Endometrial microvascular endothelial cells (primary cell): ENCODE measurements at regions not wholly inside any gene's neighbourhood (a gene's known extent, or its start where the extent isn't known, plus 50 kb on each side); places are given as distances from the start of the nearest gene placed in this dataset.

Experiments
- in situ Hi-C: cut with HindIII; loops from 2 replicates; pipeline ENCODE4 v1.10.0; 2017; ENCODE audit warnings: low sequenced_read_pairs, low pct_unique_long_range_greater_than_20kb; ENCODE audit errors: inconsistent ontology term

GRCh38 chr6:170166511-170167122 lies 124.3 kb downstream of the DLL1 start:
- in situ Hi-C loops: no loop called here

- in situ Hi-C loops: no loop called here
Measured at GRCh38 chr6:170165471-170166117, 125.3 kb downstream of the DLL1 start.

- in situ Hi-C loops: no loop called here
Measured at GRCh38 chr6:170165085-170165470, 125.8 kb downstream of the DLL1 start.

GRCh38 chr6:170164271-170164900 lies 126.5 kb downstream of the DLL1 start:
- in situ Hi-C loops: no loop called here

- in situ Hi-C loops: no loop called here
Measured at GRCh38 chr6:170163405-170164170, 127.3 kb downstream of the DLL1 start.

GRCh38 chr6:170162775-170163404 lies 128.0 kb downstream of the DLL1 start:
- in situ Hi-C loops: no loop called here

- in situ Hi-C loops: no loop called here
Measured at GRCh38 chr6:170162011-170162774, 128.7 kb downstream of the DLL1 start.

- in situ Hi-C loops: no loop called here
Measured at GRCh38 chr6:170160628-170161611, 130.0 kb downstream of the DLL1 start.

GRCh38 chr6:170160031-170160627 lies 130.7 kb downstream of the DLL1 start:
- in situ Hi-C loops: no loop called here

- in situ Hi-C loops: no loop called here
Measured at GRCh38 chr6:170159022-170159965, 131.6 kb downstream of the DLL1 start.

GRCh38 chr6:170158296-170159021 lies 132.4 kb downstream of the DLL1 start:
- in situ Hi-C loops: no loop called here

- in situ Hi-C loops: no loop called here
Measured at GRCh38 chr6:170157567-170158218, 133.2 kb downstream of the DLL1 start.

- in situ Hi-C loops: no loop called here
Measured at GRCh38 chr6:170156448-170157375, 134.2 kb downstream of the DLL1 start.
